Suprapubic skin (tissue), 4 donors: ENCODE measurements at regions not wholly inside any gene's neighbourhood (a gene's known extent, or its start where the extent isn't known, plus 50 kb on each side); places are given as distances from the start of the nearest gene placed in this dataset.

Experiments
- EP300 ChIP-seq: sonication (generic); formaldehyde crosslinking; IDR thresholded peaks from one replicate; pipeline ENCODE4 v1.6.1; 2017; ENCODE audit warnings: antibody characterized with exemption
- POLR2A ChIP-seq, 2 donors: fragments of 450-650 bp; IDR thresholded peaks; one replicate each; pipeline ENCODE4 v1.6.1; 2017; ENCODE audit warnings: antibody characterized with exemption in 2 of 2, mild to moderate bottlenecking in 2 of 2, moderate library complexity in 2 of 2
- POLR2AphosphoS5 ChIP-seq, 3 donors: sonication (generic); formaldehyde crosslinking; IDR thresholded peaks; one replicate each; pipeline ENCODE4 v1.6.1; 2017; ENCODE audit warnings: antibody characterized with exemption in 3 of 3
- TF ChIP-seq, protein P1 (sequence below), 2 donors: fragments of 200-600 bp in 1 of 2; fragments of 450-650 bp in 1 of 2; sonication (generic) in 1 of 2; IDR thresholded peaks; one replicate each; pipeline ENCODE4 v1.5.1; 2016 to 2019; ENCODE audit warnings: antibody characterized with exemption in 2 of 2, mild to moderate bottlenecking in 1 of 2, moderate library complexity in 1 of 2

DNA sequence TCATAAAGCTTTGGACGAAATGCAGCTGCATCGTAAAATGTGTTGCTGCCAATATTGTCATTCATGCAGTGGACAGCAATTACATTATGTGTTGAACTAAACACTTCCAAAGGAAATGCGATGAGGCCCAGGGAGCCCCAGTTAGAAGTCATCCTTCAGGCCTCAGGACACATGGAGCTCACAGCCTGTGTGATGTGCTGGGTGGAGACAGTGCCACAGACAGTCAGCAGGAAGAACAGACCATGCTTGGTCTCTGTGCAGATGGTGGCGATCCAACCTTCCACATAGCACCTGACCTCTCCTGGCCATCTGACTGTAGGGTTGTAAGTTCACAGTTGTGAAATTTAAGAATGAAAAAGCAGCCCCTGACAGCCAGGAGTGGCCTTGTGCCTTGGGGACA, 118.3 kb upstream of the ALKAL2 start:
- TF ChIP-seq POLR2AphosphoS5 (IDR thresholded peaks at IDR 0.05) = no peak
- TF ChIP-seq EP300 = no peak
- TF ChIP-seq, protein P1, sequence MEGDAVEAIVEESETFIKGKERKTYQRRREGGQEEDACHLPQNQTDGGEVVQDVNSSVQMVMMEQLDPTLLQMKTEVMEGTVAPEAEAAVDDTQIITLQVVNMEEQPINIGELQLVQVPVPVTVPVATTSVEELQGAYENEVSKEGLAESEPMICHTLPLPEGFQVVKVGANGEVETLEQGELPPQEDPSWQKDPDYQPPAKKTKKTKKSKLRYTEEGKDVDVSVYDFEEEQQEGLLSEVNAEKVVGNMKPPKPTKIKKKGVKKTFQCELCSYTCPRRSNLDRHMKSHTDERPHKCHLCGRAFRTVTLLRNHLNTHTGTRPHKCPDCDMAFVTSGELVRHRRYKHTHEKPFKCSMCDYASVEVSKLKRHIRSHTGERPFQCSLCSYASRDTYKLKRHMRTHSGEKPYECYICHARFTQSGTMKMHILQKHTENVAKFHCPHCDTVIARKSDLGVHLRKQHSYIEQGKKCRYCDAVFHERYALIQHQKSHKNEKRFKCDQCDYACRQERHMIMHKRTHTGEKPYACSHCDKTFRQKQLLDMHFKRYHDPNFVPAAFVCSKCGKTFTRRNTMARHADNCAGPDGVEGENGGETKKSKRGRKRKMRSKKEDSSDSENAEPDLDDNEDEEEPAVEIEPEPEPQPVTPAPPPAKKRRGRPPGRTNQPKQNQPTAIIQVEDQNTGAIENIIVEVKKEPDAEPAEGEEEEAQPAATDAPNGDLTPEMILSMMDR (IDR thresholded peaks at IDR 0.05) = no peak
- TF ChIP-seq POLR2A (IDR thresholded peaks at IDR 0.05) = no peak
